ENCODE measurements at regions not wholly inside any gene's neighbourhood (a gene's known extent, or its start where the extent isn't known, plus 50 kb on each side); places are given as distances from the start of the nearest gene placed in this dataset.

GRCh38 chr3:117801912-117802239 is 1092.3 kb downstream of the TUSC7 start:
- no peak for TF ChIP-seq POLR2A (IDR thresholded peaks at IDR 0.05)
- TF ChIP-seq POLR2AphosphoS5 (IDR thresholded peaks at IDR 0.05), result no peak
- Histone ChIP-seq H3K27me3 (replicated peaks in 1 of 7) (no peaks in the 10 kb centered on the region), H3K4me3 (no peak overlapping the region), H3K9me3 (no peaks in the 10 kb centered on the region), H3K4me1 (no peaks in the 10 kb centered on the region), H3K36me3 (no peaks in the 10 kb centered on the region), H3K27ac (no peak overlapping the region)
- 45 to 63% (median 58%) methylated on average over 2 of the region's 2 CpGs for WGBS, 5 donors
- intact Hi-C loops (cut with DNase I; ENCODE audit: low total_unique reads), result no loop called here
- DNase-seq, result no peak

GRCh38 chr3:117809186-117810081 is 1099.9 kb downstream of the TUSC7 start:
- no peak overlapping the region for H3K27ac ChIP-seq
- TF ChIP-seq CTCF (IDR thresholded peaks at IDR 0.05 in 8 of 11, conservative IDR thresholded peaks at IDR 0.05 in 3 of 11) (no peak), POLR2A (IDR thresholded peaks at IDR 0.05) (no peak), POLR2AphosphoS5 (IDR thresholded peaks at IDR 0.05) (no peak)
- H3K9me3 ChIP-seq, result no peaks in the 10 kb centered on the region
- intact Hi-C loops (cut with DNase I; ENCODE audit: low total_unique reads), result no loop called here
- no peaks in the 10 kb centered on the region for H3K36me3 ChIP-seq
- no peak overlapping the region for H3K4me3 ChIP-seq
- H3K27me3 ChIP-seq (replicated peaks in 1 of 7), result no peaks in the 10 kb centered on the region
- H3K4me1 ChIP-seq, result no peaks in the 10 kb centered on the region
- DNase-seq, result no peak
- WGBS, 5 donors, result 61 to 93% (median 83%) methylated on average over 1 of the region's 1 CpG

DNA sequence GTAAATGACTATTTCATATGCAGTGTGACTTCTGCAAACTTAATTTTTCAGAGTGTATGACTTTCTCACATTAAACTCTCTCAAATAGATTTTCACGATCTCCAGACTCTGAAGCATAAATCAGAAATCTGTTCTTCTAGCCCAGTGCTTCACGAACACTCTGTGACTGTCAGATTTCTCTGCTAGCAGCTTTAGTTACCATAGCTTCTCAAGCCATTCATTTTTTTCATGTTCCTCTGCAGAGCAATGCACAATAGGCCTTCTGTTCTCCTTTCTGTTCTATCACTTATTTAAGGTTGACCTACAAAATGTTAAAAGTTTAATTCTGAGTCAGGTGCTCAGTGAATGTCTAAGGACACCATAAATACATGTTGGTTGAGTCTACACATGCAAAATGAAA is 1102.2 kb downstream of the TUSC7 start:
- WGBS, 5 donors, result 69 to 90% (median 79%) methylated on average over 2 of the region's 2 CpGs

DNA sequence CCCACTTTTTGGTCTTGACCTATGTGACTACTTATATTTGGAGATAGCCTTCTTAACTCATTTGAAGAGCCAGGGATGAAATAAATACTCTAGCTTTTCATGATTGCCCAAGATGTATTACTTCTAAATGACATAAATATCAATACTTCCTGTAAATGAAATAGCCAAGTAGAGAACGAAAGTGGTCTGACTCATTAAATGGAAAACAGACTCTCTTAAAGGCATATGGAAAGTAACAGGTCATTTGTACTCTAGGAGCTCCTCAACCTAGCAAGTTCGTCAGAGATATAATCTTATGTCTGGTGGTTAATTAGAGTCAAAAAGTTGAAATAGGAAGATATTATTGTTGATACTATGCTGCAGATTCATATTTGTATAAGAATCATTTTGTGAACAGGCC is 1105.4 kb downstream of the TUSC7 start:
- WGBS, 5 donors, result 57 to 80% (median 64%) methylated on average over 2 of the region's 2 CpGs
- Histone ChIP-seq H3K36me3 (no peaks in the 10 kb centered on the region), H3K4me1 (no peaks in the 10 kb centered on the region), H3K4me3 (no peak overlapping the region), H3K9me3 (no peaks in the 10 kb centered on the region), H3K27ac (no peak overlapping the region), H3K27me3 (replicated peaks in 1 of 7) (no peaks in the 10 kb centered on the region)
- no peak for TF ChIP-seq POLR2AphosphoS5 (IDR thresholded peaks at IDR 0.05)
- TF ChIP-seq POLR2A (IDR thresholded peaks at IDR 0.05), result no peak
- TF ChIP-seq CTCF (IDR thresholded peaks at IDR 0.05 in 8 of 11, conservative IDR thresholded peaks at IDR 0.05 in 3 of 11), result no peak
- intact Hi-C loops (cut with DNase I; ENCODE audit: low total_unique reads), result no loop called here
- no peak for DNase-seq

More for the DNA sequence above, 1102.2 kb downstream of the TUSC7 start:
- intact Hi-C loops (cut with DNase I; ENCODE audit: low total_unique reads), result no loop called here
- H3K4me1 ChIP-seq, result no peaks in the 10 kb centered on the region
- H3K27me3 ChIP-seq (replicated peaks in 1 of 7), result no peaks in the 10 kb centered on the region
- no peaks in the 10 kb centered on the region for H3K9me3 ChIP-seq
- no peak overlapping the region for H3K27ac ChIP-seq
- H3K36me3 ChIP-seq, result no peaks in the 10 kb centered on the region
- no peak for TF ChIP-seq CTCF (IDR thresholded peaks at IDR 0.05 in 8 of 11, conservative IDR thresholded peaks at IDR 0.05 in 3 of 11)
- TF ChIP-seq POLR2AphosphoS5 (IDR thresholded peaks at IDR 0.05), result no peak
- no peak for DNase-seq
- no peak overlapping the region for H3K4me3 ChIP-seq

Measured in spleen (tissue), 11 donors.